ENCODE measurements at regions not wholly inside any gene's neighbourhood (a gene's known extent, or its start where the extent isn't known, plus 50 kb on each side); places are given as distances from the start of the nearest gene placed in this dataset.
"Not testable (repeated sequence)": the region's sequence is repeated elsewhere in the genome, so short reads cannot be mapped to it uniquely, and the experiment has no call there.

GRCh38 chr1:111063595-111063994 is 76.3 kb downstream of the DRAM2 start:
- DNase-seq (ENCODE audit: low read depth): no peak

GRCh38 chr1:111062624-111063023 is 77.3 kb downstream of the DRAM2 start:
- no peak for DNase-seq (ENCODE audit: low read depth)

- DNase-seq (ENCODE audit: low read depth): no peak
Measured at GRCh38 chr1:111062081-111062480, 77.8 kb downstream of the DRAM2 start.

- no peak for DNase-seq (ENCODE audit: low read depth)
Measured at GRCh38 chr1:111054656-111055055, 85.2 kb downstream of the DRAM2 start.

- no peak for DNase-seq (ENCODE audit: low read depth)
Measured at GRCh38 chr1:111052246-111052645, 87.6 kb downstream of the DRAM2 start.

- DNase-seq (ENCODE audit: low read depth): not testable (repeated sequence)
Measured at GRCh38 chr1:111048253-111048652, 84.5 kb upstream of the LRIF1 start.

GRCh38 chr1:111045033-111045722 is 81.5 kb upstream of the LRIF1 start:
- no peak for DNase-seq (ENCODE audit: low read depth)

GRCh38 chr1:111032295-111032897 is 68.7 kb upstream of the LRIF1 start:
- no peak for DNase-seq (ENCODE audit: low read depth)

GRCh38 chr1:111030590-111030989 is 66.9 kb upstream of the LRIF1 start:
- peak; percentile 17 for DNase-seq (ENCODE audit: low read depth)

- DNase-seq (ENCODE audit: low read depth): no peak
Measured at GRCh38 chr1:111025109-111025508, 61.4 kb upstream of the LRIF1 start.

GRCh38 chr1:111015222-111015621 is 51.5 kb upstream of the LRIF1 start:
- DNase-seq (ENCODE audit: low read depth): no peak

Data from GM04504 (cell line).